HCT116 (cell line): ENCODE measurements at regions not wholly inside any gene's neighbourhood (a gene's known extent, or its start where the extent isn't known, plus 50 kb on each side); places are given as distances from the start of the nearest gene placed in this dataset.
A peak's percentile ranks its signal among the peaks of the same experiment; 100 is the strongest.

Source experiments
- ATAC-seq: fragments of 200-7000 bp; cut with Tn5 transposase; 2 replicates; pipeline ENCODE4 v1.9.1; 2020; ENCODE audit warnings: mild to moderate bottlenecking, moderate library complexity
- BruUV-seq: library from RNA; stranded (reverse); fragments of 400-500 nt; replicated peaks from 2 replicates; lab custom pipeline; 2021; lab: Mats Ljungman, UMichigan
- CTCF ChIA-PET: fragments of 300-600 bp; sonication (Branson Sonifier 250); formaldehyde crosslinking; loops from one replicate; lab custom pipeline; 2021; ENCODE audit warnings: antibody characterized with exemption; lab: Charles Lee
- POLR2A ChIA-PET: fragments of 300-600, 350-600 bp; sonication (Branson Sonifier 250); formaldehyde crosslinking; loops from one replicate; lab custom pipeline; 2021; ENCODE audit warnings: antibody characterized with exemption; lab: Charles Lee
- RAD21 ChIA-PET, 2 experiments: fragments of 300-600 bp; sonication (Branson Sonifier 250); formaldehyde crosslinking; loops; one replicate each; lab custom pipeline; 2023; ENCODE audit warnings: low total read pairs in 2 of 2; ENCODE audit not compliant: uncharacterized antibody in 2 of 2, unreplicated experiment in 2 of 2, low non-redundant PET in 1 of 2; lab: Charles Lee
- DNase-seq: peaks from one replicate; pipeline ENCODE4 v3.0.0-alpha.2; 2010; ENCODE audit warnings: low read depth, low spot score
- H2AFZ ChIP-seq: fragments of 200-600 bp; shearing (Covaris generic), sonication (generic); 2 replicates; pipeline ENCODE4 v1.6.1; 2017; ENCODE audit warnings: low read depth, mixed run types, mixed read lengths, antibody characterized with exemption, low read length; ENCODE audit not compliant: poor library complexity, severe bottlenecking
- H3K27ac ChIP-seq: 2 replicates; pipeline ENCODE4 v1.5.1; 2012; ENCODE audit warnings: low read depth, low read length
- H3K27me3 ChIP-seq: fragments of 200-600 bp; sonication (generic); 2 replicates; pipeline ENCODE4 v1.6.1; 2016; ENCODE audit warnings: mixed run types, low read length, mixed read lengths; ENCODE audit not compliant: insufficient read depth
- H3K36me3 ChIP-seq, 2 experiments: fragments of 200-500 bp in 1 of 2; fragments of 200-600 bp in 1 of 2; sonication (Bioruptor generic) in 1 of 2; sonication (generic) in 1 of 2; 2 replicates each; pipeline versions ENCODE4 v1.5.1 to v1.6.1; 2014 to 2016; ENCODE audit warnings: low read length in 2 of 2, inconsistent platforms in 1 of 2, mixed read lengths in 1 of 2, mixed run types in 1 of 2; ENCODE audit not compliant: insufficient read depth in 2 of 2, control insufficient read depth in 1 of 2
- H3K4me1 ChIP-seq, 2 experiments: fragments of 200-600 bp in 1 of 2; sonication (generic) in 1 of 2; 2 replicates each; pipeline versions ENCODE4 v1.5.1 to v1.6.1; 2012 to 2017; ENCODE audit warnings: low read length in 2 of 2, inconsistent platforms in 1 of 2, mild to moderate bottlenecking in 1 of 2, mixed read lengths in 1 of 2, mixed run types in 1 of 2, moderate library complexity in 1 of 2; ENCODE audit not compliant: insufficient read depth in 2 of 2, control insufficient read depth in 1 of 2
- H3K4me2 ChIP-seq: fragments of 200-600 bp; sonication (generic); 2 replicates; pipeline ENCODE4 v1.6.1; 2017; ENCODE audit warnings: mixed run types, low read length, mixed read lengths
- H3K4me3 ChIP-seq, 2 experiments: fragments of 200-600 bp in 1 of 2; sonication (generic) in 1 of 2; replicated peaks in 1 of 2; 2 replicates each; pipeline ENCODE4 v1.5.1; 2011 to 2016; ENCODE audit warnings: low read length in 2 of 2, control low read depth in 1 of 2, low read depth in 1 of 2, mild to moderate bottlenecking in 1 of 2, mixed read lengths in 1 of 2, mixed run types in 1 of 2
- H3K79me2 ChIP-seq: fragments of 200-600 bp; sonication (generic); 2 replicates; pipeline ENCODE4 v1.6.1; 2017; ENCODE audit warnings: mild to moderate bottlenecking, mixed run types, low read length, moderate library complexity, mixed read lengths; ENCODE audit not compliant: insufficient read depth
- H3K9ac ChIP-seq: fragments of 200-600 bp; sonication (generic); 2 replicates; pipeline ENCODE4 v1.6.1; 2016; ENCODE audit warnings: low read length, mixed read lengths
- H3K9me2 ChIP-seq: fragments of 200-600 bp; sonication (generic), shearing (Covaris generic); 2 replicates; pipeline ENCODE4 v1.6.1; 2017; ENCODE audit warnings: mixed run types, mild to moderate bottlenecking, moderate library complexity; ENCODE audit not compliant: insufficient read depth
- H3K9me3 ChIP-seq, 2 experiments: fragments of 200-500 bp in 1 of 2; fragments of 200-600 bp in 1 of 2; sonication (Bioruptor generic) in 1 of 2; sonication (generic) in 1 of 2; 2 replicates each; pipeline ENCODE4 v1.6.1; 2014 to 2017; ENCODE audit warnings: low read length in 2 of 2, mixed read lengths in 2 of 2, inconsistent platforms in 1 of 2, low read depth in 1 of 2, mild to moderate bottlenecking in 1 of 2, mixed run types in 1 of 2, moderate library complexity in 1 of 2; ENCODE audit not compliant: control insufficient read depth in 1 of 2, insufficient read depth in 1 of 2
- H4K20me1 ChIP-seq: fragments of 200-600 bp; sonication (generic), shearing (Covaris generic); 2 replicates; pipeline ENCODE4 v1.6.1; 2017; ENCODE audit warnings: mixed run types, mild to moderate bottlenecking, moderate library complexity; ENCODE audit not compliant: insufficient read depth
- CEBPB ChIP-seq: IDR thresholded peaks from 2 replicates; pipeline ENCODE4 v1.6.1; 2012; ENCODE audit warnings: low read depth
- EZH2phosphoT487 ChIP-seq: fragments of 200-600 bp; IDR thresholded peaks from 2 replicates; pipeline ENCODE4 v1.6.1; 2018; ENCODE audit warnings: antibody characterized with exemption, borderline replicate concordance
- FOSL1 ChIP-seq: IDR thresholded peaks from 2 replicates; pipeline ENCODE4 v1.6.1; 2012; ENCODE audit warnings: low read depth
- JUND ChIP-seq: IDR thresholded peaks from 2 replicates; pipeline ENCODE4 v1.6.1; 2012
- POLR2AphosphoS5 ChIP-seq: IDR thresholded peaks from 2 replicates; pipeline ENCODE4 v1.6.1; 2011; ENCODE audit warnings: mild to moderate bottlenecking, low read depth, low read length, moderate library complexity
- SIN3A ChIP-seq: IDR thresholded peaks from 2 replicates; pipeline ENCODE4 v1.6.1; 2012; ENCODE audit warnings: low read depth
- SP1 ChIP-seq: IDR thresholded peaks from 2 replicates; pipeline ENCODE4 v1.6.1; 2012; ENCODE audit warnings: low read depth
- SRF ChIP-seq: IDR thresholded peaks from 2 replicates; pipeline ENCODE4 v1.6.1; 2012; ENCODE audit warnings: low read depth
- TCF7L2 ChIP-seq: IDR thresholded peaks from 2 replicates; pipeline ENCODE4 v1.7.0; 2011; ENCODE audit warnings: borderline replicate concordance, inconsistent platforms; ENCODE audit not compliant: insufficient read depth, insufficient read length; ENCODE audit errors: extremely low read depth
- ZFX ChIP-seq: fragments of 450-650 bp; IDR thresholded peaks from 2 replicates; pipeline ENCODE4 v1.6.1; 2017
- ZNF274 ChIP-seq: fragments of 200-500 bp; sonication (Bioruptor generic); IDR thresholded peaks from 2 replicates; pipeline ENCODE4 v1.6.1; 2014; ENCODE audit warnings: mild to moderate bottlenecking, low read depth, low read length, inconsistent platforms
- intact Hi-C: fragments of 100-400 bp; cut with micrococcal nuclease; formaldehyde crosslinking; loops from 2 replicates; pipeline ENCODE4 v1.10.0; 2022
- TF ChIP-seq, protein P1 (sequence below): IDR thresholded peaks from 2 replicates; pipeline ENCODE4 v1.6.1; 2011; ENCODE audit warnings: mild to moderate bottlenecking, low read length, moderate library complexity; ENCODE audit not compliant: insufficient replicate concordance; ENCODE audit errors: extremely low read depth
- TF ChIP-seq, protein P2 (sequence below): IDR thresholded peaks from 2 replicates; pipeline ENCODE4 v1.6.1; 2012
- TF ChIP-seq, protein P3 (sequence below): IDR thresholded peaks from 2 replicates; pipeline ENCODE4 v1.6.1; 2012

- intact Hi-C loops: loop anchor here (10.0 kb wide), 1 partner anchor 275 kb away; no protein-coding TSS in a partner anchor
- POLR2A ChIA-PET: no interaction called here
- Histone ChIP-seq H3K9me2 (no peaks in the 10 kb centered on the region), H3K4me1 (peaks cover 21 to 47% of the 10 kb centered on the region in 2 experiments), H3K9me3 (no peaks in the 10 kb centered on the region; a peak in 1 of 4 replicates), H3K79me2 (no peaks in the 10 kb centered on the region), H3K27me3 (no peaks in the 10 kb centered on the region), H2AFZ (peak overlapping the region; percentile 40)
- RAD21 ChIA-PET: no interaction called here
- TF ChIP-seq, protein P1, sequence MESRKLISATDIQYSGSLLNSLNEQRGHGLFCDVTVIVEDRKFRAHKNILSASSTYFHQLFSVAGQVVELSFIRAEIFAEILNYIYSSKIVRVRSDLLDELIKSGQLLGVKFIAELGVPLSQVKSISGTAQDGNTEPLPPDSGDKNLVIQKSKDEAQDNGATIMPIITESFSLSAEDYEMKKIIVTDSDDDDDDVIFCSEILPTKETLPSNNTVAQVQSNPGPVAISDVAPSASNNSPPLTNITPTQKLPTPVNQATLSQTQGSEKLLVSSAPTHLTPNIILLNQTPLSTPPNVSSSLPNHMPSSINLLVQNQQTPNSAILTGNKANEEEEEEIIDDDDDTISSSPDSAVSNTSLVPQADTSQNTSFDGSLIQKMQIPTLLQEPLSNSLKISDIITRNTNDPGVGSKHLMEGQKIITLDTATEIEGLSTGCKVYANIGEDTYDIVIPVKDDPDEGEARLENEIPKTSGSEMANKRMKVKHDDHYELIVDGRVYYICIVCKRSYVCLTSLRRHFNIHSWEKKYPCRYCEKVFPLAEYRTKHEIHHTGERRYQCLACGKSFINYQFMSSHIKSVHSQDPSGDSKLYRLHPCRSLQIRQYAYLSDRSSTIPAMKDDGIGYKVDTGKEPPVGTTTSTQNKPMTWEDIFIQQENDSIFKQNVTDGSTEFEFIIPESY: no peak
- peak; percentile 31; the same call in 1 of the 2 replicates for TF ChIP-seq SP1
- TF ChIP-seq, all 23 proteins: peak for 1
- Histone ChIP-seq H4K20me1 (no peaks in the 10 kb centered on the region), H3K27ac (no peak overlapping the region), H3K4me2 (peak overlapping the region; percentile 45), H3K9ac (no peak overlapping the region), H3K36me3 (no peaks in the 10 kb centered on the region), H3K4me3 (no peak overlapping the region)
- DNase-seq (no peak), ATAC-seq (peak; percentile 78)
- CTCF ChIA-PET: no interaction called here
- no TSS peak for BruUV-seq
These were observed 57.1 kb upstream of the NPTX2 start for GRCh38 chr7:98559958-98560357.

DNA sequence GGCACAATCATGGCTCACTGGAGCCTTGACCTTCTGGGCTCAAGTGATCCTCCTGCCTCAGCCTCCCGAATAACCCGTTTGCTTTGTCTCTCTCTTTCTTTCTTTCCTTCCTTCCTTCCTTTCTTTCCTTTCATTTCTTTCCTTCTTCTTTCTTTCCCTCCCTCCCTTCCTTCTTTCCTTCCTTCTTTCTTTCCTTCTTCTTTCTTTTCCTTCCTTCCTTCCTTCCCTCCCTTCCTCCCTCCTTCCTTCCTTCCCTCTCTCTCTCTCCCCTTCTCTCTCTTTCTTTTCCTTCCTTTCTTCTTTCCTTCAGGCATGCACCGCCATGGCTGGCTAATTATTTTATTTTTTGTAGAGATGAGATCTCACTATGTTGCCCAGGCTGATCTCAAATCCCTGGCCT, 57.9 kb upstream of the NPTX2 start:
- H3K27ac ChIP-seq: no peak overlapping the region
- BruUV-seq: no TSS peak
- no peak overlapping the region for H3K4me2 ChIP-seq
- no peaks in the 10 kb centered on the region for H4K20me1 ChIP-seq
- ChIA-PET RAD21 (no interaction called here), POLR2A (no interaction called here), CTCF (no interaction called here)
- H3K9ac ChIP-seq: no peak overlapping the region
- ATAC-seq (no peak), DNase-seq (no peak)
- peaks cover 24 to 50% of the 10 kb centered on the region in 2 experiments for H3K4me1 ChIP-seq
- H3K9me2 ChIP-seq: no peaks in the 10 kb centered on the region
- H3K9me3 ChIP-seq: no peaks in the 10 kb centered on the region
- H2AFZ ChIP-seq: no peak overlapping the region
- H3K4me3 ChIP-seq: no peak overlapping the region
- H3K36me3 ChIP-seq: no peaks in the 10 kb centered on the region
- no peaks in the 10 kb centered on the region for H3K27me3 ChIP-seq
- intact Hi-C loops: loop anchor here (10.0 kb wide), 1 partner anchor 276 kb away; no protein-coding TSS in a partner anchor
- H3K79me2 ChIP-seq: no peaks in the 10 kb centered on the region
- TF ChIP-seq ZNF274: no peak
- TF ChIP-seq JUND: no peak
- no peak for TF ChIP-seq TCF7L2
- TF ChIP-seq SRF: no peak
- TF ChIP-seq POLR2AphosphoS5: no peak
- TF ChIP-seq, protein P1: no peak
- TF ChIP-seq, protein P2, sequence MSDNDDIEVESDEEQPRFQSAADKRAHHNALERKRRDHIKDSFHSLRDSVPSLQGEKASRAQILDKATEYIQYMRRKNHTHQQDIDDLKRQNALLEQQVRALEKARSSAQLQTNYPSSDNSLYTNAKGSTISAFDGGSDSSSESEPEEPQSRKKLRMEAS: no peak
- no peak for TF ChIP-seq EZH2phosphoT487
- no peak for TF ChIP-seq FOSL1
- no peak for TF ChIP-seq CEBPB
- TF ChIP-seq, protein P3, sequence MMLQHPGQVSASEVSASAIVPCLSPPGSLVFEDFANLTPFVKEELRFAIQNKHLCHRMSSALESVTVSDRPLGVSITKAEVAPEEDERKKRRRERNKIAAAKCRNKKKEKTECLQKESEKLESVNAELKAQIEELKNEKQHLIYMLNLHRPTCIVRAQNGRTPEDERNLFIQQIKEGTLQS: no peak
- no peak for TF ChIP-seq SP1
- no peak for TF ChIP-seq ZFX
- no peak for TF ChIP-seq SIN3A
